NCI-H2227 (cell line): ENCODE measurements at regions not wholly inside any gene's neighbourhood (a gene's known extent, or its start where the extent isn't known, plus 50 kb on each side); places are given as distances from the start of the nearest gene placed in this dataset.

Source experiments
- DNase-seq: peaks from one replicate; lab custom pipeline; 2025; ENCODE audit not compliant: unreplicated experiment; lab: John Stamatoyannopoulos, UW

DNA sequence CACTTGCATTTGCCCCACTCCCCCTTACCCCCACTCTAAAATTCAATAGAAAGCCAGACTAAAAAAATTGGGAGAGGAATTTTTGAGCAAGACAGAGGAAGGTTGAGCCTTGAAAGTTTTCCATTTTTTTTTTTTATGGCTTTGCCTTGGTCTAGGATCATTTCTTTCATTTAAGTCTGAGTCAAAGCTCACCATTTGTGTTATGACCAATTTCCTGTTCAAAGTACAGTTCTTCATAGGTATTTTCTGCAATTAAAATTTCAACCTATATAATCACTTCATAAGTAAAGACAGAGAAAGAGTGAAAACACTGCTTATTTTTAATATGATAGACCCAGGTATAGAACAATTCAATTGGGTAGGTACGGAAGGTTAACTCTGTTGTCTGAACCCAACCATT, 436.6 kb upstream of the ADGRL2 start:
- no peak for DNase-seq

DNA sequence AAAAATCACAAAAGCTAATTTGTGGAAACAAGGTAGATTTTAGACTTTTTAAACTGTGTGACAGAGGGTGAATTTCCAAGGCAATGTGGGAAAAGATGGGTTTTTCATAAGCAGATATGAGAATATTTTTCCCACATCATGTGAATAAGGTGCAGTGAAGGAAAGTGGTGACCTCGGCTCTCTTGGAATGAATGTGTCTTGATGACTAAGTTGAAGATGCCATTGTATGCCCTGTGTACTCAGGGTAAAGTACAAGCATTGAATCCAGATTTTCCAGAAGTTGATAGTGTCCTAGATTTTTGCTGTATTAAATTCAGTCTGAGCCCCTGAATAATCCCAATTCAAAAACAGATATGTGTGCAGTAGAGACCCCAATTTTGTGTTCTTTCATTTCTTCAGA, 442.6 kb upstream of the ADGRL2 start:
- DNase-seq: no peak

DNA sequence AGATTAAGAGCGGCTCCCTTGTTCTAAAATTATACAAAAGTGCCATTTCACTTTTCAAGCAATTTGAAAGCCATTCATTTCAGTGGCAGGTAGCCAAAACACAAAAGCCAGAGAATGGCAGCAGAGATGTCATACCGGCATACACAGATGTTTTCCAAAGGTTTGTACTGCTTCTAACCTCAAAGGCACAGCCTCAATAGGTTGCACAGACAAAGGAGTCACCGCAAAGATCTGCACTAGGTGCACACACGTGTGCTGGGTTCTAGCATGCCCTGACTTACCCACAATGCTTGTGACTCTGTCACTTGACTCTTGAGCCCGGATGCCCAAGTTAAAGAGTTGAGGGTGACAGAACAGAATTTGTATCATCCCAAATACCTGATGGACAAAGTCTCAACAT, 448.9 kb upstream of the ADGRL2 start:
- peak; percentile 9 for DNase-seq

DNA sequence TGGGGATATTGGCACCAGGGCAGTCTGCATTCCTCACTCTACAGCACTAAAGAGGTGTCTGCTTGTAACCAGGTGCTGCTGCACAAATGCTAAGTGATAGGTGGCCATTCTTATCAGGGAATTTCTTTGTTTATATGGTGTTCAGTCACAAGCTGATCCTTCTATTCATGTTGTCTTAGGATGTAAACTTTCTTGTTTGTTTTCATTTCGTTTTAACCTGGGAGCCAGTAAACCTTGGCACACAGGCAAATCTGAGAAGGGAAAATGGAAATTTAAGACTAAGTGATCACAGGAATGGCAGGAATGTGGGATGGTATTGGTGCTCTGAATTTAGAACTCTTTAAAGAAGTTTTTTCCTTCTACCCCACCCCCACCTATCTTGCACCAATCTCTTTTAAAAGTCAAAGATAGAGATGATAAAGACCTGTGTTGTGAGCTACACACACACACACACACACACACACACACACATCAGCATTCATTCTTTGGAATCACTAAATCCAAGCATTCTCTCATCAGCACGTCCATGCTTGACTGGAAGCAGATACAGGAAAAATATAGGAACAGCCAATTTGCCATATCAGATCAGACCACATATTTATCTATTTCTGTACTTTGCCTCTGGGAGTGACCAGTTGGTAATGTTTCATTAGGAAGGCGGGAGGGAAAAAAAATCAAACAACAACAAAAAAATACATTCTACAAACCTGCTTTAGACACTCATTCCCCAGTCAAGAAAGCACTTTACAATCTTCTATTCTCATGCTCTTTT, 451.4 kb upstream of the ADGRL2 start:
- DNase-seq: no peak

DNA sequence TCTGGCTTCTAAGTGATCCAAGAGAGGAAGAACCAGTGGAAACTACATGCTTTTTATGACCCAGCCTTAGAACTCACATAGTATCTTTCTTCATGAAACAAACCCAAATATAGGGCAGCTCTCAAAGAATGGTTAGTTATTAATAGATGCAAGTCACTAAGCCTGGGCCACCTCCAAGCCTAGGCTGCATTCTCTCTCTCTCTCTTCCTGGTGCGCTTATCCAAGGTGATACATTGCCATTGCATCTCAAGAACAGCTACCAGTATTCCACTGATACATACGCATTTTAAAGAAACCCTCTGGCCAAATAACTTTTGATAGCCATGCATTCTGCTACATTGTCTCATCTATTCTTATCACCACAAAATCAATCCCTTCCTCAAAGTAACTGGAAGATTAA, 455.6 kb upstream of the ADGRL2 start:
- no peak for DNase-seq

DNA sequence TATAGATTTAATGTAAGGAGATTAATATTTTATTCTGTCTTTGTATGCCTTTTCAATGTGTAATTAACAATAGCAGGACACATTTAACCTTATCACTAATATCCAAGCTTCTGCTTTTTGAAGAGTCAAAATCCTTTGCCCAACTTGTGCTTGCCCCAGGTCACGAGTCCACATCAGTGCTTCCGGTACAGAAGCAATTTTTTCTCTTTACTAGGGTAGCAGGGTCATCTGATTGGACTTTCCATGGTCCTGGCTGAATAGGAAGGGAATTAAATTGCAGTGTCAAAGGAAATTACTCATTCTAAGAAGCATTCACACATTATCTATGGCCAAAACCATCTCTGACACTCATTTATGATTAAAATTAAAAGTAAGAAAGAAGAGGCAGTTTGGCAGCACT, 460.5 kb upstream of the ADGRL2 start:
- no peak for DNase-seq

DNA sequence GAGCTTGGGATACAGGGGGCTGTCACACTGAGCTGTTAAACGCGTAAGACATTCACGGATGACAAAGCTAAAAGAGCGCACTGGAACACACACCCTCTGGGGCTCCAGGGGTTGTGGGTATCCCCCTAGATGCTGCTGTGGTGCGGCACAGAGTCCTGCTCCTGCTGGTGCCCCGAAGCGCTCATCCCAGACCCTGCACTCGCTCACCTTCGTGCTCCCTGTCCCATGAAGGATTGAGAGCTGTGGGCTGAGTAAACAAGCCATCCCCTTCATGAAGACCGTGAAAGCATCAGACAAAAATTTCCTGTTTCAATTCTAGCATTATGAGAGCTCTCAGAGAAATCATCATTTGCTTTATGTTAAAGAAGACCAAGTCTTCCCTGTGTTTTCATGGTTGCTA, 463.5 kb upstream of the ADGRL2 start:
- DNase-seq: no peak

DNA sequence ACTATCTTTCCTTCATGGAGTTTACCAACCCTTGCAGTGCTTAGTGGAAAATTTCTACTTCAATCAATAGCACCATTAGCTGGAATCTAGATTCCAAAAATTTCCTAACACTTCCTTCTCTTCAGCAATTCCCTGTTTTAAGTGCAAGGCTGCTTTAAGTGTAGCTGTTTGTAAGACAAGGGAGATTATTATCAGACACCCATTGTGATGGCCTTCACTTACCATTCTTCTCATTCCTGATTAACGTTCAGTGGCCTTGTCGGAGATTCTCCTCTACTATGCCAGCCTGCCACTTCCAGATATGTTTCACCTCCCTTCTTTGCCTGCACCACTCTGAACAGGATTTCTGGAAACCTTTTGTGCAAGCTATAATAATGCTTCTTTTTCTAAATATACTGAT, 464.9 kb upstream of the ADGRL2 start:
- DNase-seq: no peak

DNA sequence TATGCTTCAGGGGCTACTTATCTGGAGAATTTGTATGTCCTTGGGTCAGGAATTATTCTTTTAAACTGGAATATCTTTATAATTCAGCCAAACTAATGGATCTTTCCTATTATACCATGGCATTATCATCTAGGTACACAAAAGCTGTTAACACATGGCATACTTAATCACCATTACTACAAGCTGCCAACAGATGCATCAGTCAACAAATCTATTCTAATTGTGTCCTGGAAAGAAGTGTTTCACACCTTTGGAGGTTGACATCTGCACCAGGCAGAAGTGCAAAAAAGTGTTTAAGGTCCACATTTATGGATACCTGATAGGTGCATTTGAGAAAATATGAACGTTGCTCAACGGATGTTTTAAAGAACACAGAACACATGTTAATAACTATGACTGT, 470.2 kb upstream of the ADGRL2 start:
- no peak for DNase-seq

DNA sequence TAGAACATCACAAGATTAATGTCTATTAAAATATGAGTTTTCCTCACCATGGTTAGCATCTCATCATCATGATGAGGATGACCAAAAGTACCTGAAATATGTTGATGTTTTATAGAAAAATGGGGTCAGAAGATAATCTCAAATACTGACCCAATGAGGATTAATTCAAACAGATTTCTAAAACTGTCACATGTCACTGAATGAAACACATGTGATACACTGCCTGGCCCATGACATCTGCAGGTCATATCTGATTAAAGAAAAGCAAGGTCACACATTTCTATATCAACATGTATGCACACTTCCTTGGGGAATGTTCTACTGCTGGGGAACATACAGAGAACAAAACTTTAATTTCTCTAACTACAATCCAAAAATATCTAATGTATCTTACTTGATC, 470.6 kb upstream of the ADGRL2 start:
- no peak for DNase-seq

DNA sequence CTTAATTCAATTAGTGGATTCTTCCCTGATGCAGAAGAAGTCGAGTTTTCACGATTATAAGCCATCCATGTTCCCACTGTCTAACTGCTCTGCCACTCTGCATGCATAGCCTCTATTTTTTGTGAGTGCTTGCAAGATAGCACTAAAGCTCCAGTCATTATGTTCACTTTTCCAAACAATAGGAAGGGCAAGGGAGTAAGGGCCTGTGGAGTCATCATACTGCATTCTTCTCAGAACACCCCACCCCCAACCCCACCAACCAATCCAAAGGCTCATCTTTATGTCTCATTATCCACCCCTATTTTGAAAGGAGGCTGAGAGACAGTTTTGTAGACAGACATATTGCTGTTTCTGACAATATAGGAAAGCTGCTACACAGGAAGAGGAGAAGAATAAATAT, 471.7 kb upstream of the ADGRL2 start:
- peak; percentile 89 for DNase-seq

DNA sequence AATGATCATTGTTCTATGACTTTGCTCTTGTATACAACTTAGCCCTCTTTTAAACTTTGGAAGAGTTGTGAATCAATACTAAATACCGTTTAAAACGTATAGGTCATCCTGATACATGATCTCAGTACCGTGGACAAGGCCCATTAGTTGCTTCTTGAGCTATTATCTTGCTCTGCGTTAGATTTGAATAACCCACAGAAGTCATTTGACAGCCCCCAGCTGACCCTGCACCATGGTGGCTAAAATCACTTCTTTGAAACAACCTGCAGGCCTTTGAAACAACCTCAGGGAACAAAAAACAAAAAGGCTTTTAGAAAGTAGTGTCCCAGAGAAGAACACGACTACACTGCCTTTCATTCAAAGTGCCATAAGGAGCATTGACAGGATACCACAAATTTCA, 473.0 kb upstream of the ADGRL2 start:
- DNase-seq: no peak

DNA sequence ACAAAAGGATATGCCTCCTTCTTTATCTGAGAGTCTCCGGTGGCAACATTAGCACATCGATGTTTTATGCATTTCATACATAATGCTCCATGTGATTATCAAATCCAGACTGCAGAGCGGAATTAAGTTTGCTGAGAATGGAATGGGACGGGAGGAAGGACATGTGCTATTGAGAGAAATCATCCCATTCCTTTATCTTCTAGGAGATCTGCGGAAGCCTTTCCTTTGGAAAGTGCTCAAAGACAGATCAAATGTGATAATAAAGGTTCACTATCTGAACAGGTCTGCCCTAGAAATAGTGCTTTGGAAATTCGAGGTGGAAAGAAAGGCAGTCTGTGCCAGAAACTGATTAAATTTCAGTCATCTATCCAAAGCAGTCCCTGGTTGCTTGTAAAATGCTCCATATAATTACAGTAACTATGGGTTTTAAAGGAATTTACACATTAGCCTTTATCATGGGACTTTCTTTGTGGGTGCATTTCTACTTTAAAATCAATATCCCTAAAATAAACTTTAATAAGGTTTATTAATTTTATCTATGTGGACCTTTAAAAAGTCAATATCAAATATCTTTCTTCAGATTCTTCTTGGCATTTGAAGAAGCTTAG, 473.5 kb upstream of the ADGRL2 start:
- DNase-seq: no peak

DNA sequence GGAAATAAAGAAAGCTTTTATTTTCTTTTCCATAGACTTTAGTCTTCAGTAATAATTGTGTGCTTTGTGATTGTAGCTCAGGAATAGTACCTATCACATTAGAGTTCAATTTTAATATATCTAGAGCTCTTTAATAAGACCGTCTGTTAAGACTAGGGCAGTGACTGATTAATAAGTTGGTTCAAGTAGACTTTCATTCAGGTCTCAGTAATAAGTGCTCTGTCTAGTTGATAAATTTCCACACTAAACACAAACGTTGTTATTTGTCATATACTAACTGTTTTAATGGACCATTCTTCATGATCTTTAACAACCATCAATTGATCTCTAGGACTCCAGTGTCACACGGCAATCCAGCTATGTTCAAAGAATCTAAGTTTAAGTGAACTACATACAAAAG, 474.5 kb upstream of the ADGRL2 start:
- peak; percentile 6 for DNase-seq

DNA sequence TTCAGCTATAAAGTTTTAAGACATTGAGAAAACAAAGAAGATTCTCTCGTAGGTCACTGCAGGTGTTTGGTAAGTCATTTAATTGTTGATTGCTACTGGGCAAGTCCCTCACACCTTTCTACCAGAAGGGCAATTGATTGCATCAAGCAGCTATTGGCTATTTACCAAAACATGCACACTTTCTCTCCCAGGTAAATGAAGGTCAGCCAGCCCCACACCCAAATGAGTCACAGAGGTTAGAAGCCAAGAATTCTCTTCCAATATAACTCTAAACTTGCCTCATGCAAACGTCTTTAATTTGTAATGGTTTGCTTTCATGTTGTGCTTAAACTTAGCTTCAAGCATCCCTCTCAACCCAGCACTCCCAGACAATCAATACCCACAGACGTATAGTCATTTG, 475.3 kb upstream of the ADGRL2 start:
- DNase-seq: no peak

DNA sequence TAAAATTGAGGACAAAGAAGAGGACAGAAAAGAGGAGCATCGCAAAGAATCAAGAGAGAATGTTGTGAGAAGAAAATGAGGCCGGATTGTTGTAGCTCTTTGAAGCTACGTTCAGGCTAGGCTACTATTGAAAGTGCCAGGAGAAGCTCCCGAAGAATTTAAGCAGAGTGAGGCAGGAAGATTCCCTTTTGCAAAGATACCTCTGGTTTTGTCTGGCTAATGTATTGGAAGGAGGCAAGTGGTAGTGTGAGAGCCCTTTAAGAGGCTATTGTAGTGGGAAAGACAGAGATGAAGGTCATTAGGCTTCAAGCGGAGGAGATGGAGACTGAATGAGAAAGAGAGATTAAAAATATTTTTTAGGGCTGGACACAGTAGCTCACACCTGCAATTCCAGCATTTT, 476.9 kb upstream of the ADGRL2 start:
- no peak for DNase-seq

DNA sequence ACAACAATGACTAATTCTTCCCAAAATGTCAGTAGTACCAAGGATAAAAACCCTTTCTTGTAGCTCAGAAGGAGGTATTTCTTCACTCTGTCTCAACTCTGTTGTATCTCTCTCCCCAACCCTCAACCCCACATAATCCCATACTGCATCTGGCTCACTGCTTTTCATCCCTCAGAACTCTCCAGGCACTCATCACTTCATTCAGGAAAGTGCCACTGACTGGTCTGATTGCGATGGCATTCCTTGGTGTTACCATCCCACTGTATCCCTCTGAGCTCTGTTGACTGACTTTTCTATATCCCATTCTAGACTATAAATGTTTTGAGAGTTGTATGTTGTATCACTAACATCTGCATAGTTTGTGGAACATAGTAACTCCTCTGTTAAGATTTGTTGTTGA, 483.5 kb upstream of the ADGRL2 start:
- DNase-seq: no peak

DNA sequence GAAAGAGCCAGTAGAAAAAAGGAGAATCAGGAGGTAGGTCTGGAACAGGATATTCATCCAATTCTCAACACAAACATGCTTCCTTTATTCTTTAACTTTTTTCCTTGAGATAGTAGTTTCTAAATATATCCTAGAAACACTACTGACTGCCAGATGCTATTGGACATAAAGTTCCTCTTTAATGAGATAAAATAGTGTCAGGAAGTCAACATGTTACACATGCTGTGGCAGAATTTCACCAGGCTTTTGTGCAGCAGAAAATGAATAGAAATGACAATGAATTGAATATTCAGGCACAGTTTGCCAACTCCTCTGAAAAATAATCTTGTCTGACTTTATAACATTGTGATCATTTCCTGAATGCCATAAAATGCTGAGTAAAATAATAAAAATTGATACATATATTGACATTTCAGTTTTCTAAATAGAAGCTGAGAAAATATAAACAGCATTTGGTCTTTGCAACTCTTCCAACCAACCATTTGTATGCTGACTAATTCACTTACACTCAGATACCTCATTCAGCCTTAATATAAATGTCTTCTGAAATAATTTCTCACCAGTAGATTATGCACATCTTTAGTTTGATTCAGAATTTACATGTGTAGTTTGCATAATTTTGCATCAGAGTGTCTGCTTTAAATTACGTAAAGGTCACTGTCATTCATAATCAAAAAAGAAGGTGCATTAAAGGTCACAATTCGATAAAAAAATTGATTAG, 486.1 kb upstream of the ADGRL2 start:
- no peak for DNase-seq

DNA sequence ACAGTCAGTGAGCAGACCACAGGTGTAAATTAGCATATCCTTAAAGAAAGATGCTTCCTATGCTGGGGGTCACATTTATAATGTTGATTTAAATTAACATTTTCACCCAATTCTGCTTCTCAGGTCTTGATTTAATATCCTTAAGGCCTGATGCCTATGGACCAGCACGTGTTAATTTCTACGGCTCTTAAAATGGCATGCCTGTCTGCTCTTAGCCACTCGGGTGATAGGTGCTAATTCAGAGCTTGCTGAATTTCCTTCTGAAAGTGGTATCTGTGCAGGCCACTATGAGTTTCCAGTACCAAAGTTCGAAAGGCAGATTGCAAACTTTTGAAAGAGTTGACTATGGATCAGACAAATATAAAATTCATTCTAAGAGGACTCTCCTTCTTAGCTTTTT, 487.4 kb upstream of the ADGRL2 start:
- DNase-seq: no peak

DNA sequence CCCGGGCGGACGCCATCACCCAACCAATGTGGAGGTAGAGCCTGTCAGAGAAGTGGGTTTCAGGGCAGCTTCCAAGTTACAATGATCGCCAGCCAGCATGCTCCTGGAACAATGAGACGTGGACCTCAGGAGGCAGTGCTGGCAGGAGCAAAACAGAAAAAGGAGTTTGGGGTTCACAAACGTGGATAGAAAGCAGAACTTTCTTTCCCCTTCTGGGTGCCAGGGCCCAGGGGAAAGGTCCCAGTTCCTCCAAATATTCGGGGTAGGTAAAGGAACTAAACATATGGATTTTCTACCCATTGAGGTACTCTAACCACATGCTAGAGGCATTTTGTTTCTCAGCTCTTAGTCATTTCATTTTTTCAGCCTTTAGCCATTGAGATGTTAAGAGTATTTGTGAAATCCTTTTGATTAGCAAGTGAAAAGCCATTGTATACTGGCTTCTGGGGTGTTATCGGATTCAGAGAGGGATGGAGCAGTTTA, 488.4 kb upstream of the ADGRL2 start:
- DNase-seq: no peak

DNA sequence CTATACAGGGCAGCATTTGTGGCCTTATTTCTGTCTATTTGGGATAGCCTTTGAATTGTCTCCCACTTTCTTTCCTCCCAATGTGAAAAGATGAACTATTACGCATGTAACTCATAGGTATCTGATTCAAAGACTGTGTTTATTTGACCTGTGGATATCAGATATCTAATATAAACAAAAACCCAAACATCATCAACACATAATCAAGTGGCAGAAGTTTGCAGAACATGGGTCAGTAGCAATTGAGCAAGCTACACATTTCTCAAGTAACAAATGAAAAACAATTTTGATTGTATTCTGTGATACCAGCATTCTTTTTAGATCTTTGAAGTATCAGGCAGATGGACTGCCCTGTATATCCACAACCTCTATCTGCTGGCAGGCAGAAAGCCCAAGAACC, 490.5 kb upstream of the ADGRL2 start:
- no peak for DNase-seq

DNA sequence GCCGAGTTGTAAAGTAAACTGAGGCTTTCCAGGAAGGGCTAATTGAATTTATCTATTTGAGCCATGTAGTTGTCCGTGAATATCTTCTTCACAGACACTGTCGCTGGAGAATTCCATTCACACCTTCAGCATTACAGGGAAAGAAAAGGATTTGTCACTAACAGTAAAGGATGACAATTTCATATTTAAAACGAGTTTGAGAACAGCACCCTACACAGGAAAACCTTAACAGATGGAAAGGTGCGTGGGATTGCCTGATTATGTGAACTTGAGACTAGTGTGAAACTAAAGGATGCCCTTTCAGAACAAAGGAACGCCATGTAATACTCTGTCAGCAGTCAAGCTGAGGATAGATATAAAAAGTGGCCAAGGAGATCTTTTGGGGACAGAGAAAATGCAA, 492.5 kb upstream of the ADGRL2 start:
- no peak for DNase-seq
